Sigmoid colon (tissue), 6 donors: ENCODE measurements at regions not wholly inside any gene's neighbourhood (a gene's known extent, or its start where the extent isn't known, plus 50 kb on each side); places are given as distances from the start of the nearest gene placed in this dataset.
"Not testable (repeated sequence)": the region's sequence is repeated elsewhere in the genome, so short reads cannot be mapped to it uniquely, and the experiment has no call there.

Experiments
- DNase-seq: peaks from one replicate; pipeline ENCODE4 v3.0.0-alpha.2; 2019
- H3K27ac ChIP-seq, 4 donors: fragments of 200-600 bp; sonication (generic); one replicate each; pipeline ENCODE4 v1.5.1; 2016 to 2019; ENCODE audit warnings: mild to moderate bottlenecking in 1 of 4
- H3K27me3 ChIP-seq, 3 donors: fragments of 200-600 bp; sonication (generic); one replicate each; pipeline ENCODE4 v1.5.1; 2019; ENCODE audit warnings: mild to moderate bottlenecking in 1 of 3
- H3K36me3 ChIP-seq, 4 donors: fragments of 200-600 bp; sonication (generic); one replicate each; pipeline ENCODE4 v1.5.1; 2016 to 2019
- H3K4me1 ChIP-seq, 4 donors: fragments of 200-600 bp; sonication (generic); one replicate each; pipeline ENCODE4 v1.5.1; 2017 to 2019
- H3K4me3 ChIP-seq, 4 donors: fragments of 200-600 bp; sonication (generic); one replicate each; pipeline ENCODE4 v1.5.1; 2017 to 2019; ENCODE audit warnings: mild to moderate bottlenecking in 2 of 4, moderate library complexity in 1 of 4
- H3K9me3 ChIP-seq, 4 donors: fragments of 200-600 bp in 3 of 4; sonication (generic) in 3 of 4; one replicate each; pipeline versions ENCODE4 v1.5.1 to v1.6.1; 2013 to 2019
- CTCF ChIP-seq, 4 experiments: fragments of 450-650 bp in 3 of 4; fragments of 200-600 bp in 1 of 4; IDR thresholded peaks; one replicate each; pipeline ENCODE4 v1.5.1; 2016 to 2019; ENCODE audit warnings: antibody characterized with exemption in 4 of 4, mild to moderate bottlenecking in 3 of 4, moderate library complexity in 2 of 4
- EP300 ChIP-seq, 4 donors: sonication (generic); formaldehyde crosslinking; IDR thresholded peaks; one replicate each; pipeline ENCODE4 v1.6.1; 2017; ENCODE audit warnings: antibody characterized with exemption in 4 of 4
- POLR2A ChIP-seq, 2 donors: fragments of 450-650 bp; IDR thresholded peaks; one replicate each; pipeline ENCODE4 v1.6.1; 2016; ENCODE audit warnings: antibody characterized with exemption in 2 of 2, mild to moderate bottlenecking in 2 of 2, moderate library complexity in 2 of 2
- POLR2AphosphoS5 ChIP-seq, 4 donors: sonication (generic); formaldehyde crosslinking; IDR thresholded peaks; one replicate each; pipeline ENCODE4 v1.6.1; 2017; ENCODE audit warnings: antibody characterized with exemption in 4 of 4
- WGBS, 2 donors: extraction: QIAGEN DNeasy Blood & Tissue Kit; methylation state at CpG; one replicate each; pipeline ENCODE4 v1.1.7; 2013; 5-methylcytosine and 5-hydroxymethylcytosine counted together
- intact Hi-C: fragments of 100-400 bp; cut with DNase I; formaldehyde crosslinking; loops from one replicate; pipeline ENCODE4 v1.15.1; 2023
- donor health status: healthy with polysubstance abuse.
- donor health status: healthy.

- Histone ChIP-seq H3K4me1 (no peaks in the 10 kb centered on the region), H3K9me3 (no peaks in the 10 kb centered on the region), H3K36me3 (no peaks in the 10 kb centered on the region), H3K27me3 (no peaks in the 10 kb centered on the region), H3K4me3 (no peak overlapping the region), H3K27ac (no peak overlapping the region)
- TF ChIP-seq CTCF (IDR thresholded peaks at IDR 0.05) = no peak
- no peak for TF ChIP-seq EP300 (IDR thresholded peaks at IDR 0.05)
- no peak for TF ChIP-seq POLR2A (IDR thresholded peaks at IDR 0.05)
- no peak for TF ChIP-seq POLR2AphosphoS5 (IDR thresholded peaks at IDR 0.05)
- WGBS, 2 donors = 52 to 62% methylated on average over 2 of the region's 2 CpGs
- intact Hi-C loops = no loop called here
- DNase-seq = no peak
Measured at GRCh38 chr7:122248472-122248871, 56.1 kb downstream of the FEZF1 start.

DNA sequence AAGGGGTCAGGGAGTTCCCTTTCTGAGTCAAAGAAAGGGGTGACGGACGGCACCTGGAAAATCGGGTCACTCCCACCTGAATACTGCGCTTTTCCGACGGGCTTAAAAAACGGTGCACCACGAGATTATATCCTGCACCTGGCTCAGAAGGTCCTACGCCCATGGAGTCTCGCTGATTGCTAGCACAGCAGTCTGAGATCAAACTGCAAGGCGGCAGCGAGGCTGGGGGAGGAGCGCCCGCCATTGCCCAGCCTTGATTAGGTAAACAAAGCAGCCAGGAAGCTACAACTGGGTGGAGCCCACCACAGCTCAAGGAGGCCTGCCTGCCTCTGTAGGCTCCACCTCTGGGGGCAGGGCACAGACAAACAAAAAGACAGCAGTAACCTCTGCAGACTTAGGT, 65.8 kb downstream of the FEZF1 start:
- H3K27me3 ChIP-seq, H3K4me3 ChIP-seq, H3K27ac ChIP-seq, H3K4me1 ChIP-seq, intact Hi-C loops, DNase-seq, H3K9me3 ChIP-seq, H3K36me3 ChIP-seq: not testable (repeated sequence)
- 31 to 69% methylated on average over 14 of the region's 14 CpGs for WGBS, 2 donors

- 44 to 92% methylated on average over 13 of the region's 13 CpGs for WGBS, 2 donors
- intact Hi-C loops, H3K36me3 ChIP-seq, DNase-seq, H3K27me3 ChIP-seq, H3K4me1 ChIP-seq, H3K4me3 ChIP-seq, H3K27ac ChIP-seq, H3K9me3 ChIP-seq: not testable (repeated sequence)
Measured at GRCh38 chr7:122238297-122238696, 66.3 kb downstream of the FEZF1 start.

GRCh38 chr7:122225874-122226273, 78.7 kb downstream of the FEZF1 start:
- no peak overlapping the region for H3K4me3 ChIP-seq
- H3K27me3 ChIP-seq = no peaks in the 10 kb centered on the region
- H3K36me3 ChIP-seq = no peaks in the 10 kb centered on the region
- intact Hi-C loops = loop anchor here (10.0 kb wide), 1 partner anchor 929 kb away; no protein-coding TSS in a partner anchor
- no peak overlapping the region for H3K27ac ChIP-seq
- no peaks in the 10 kb centered on the region for H3K9me3 ChIP-seq
- 69 to 75% methylated on average over 3 of the region's 3 CpGs for WGBS, 2 donors
- no peaks in the 10 kb centered on the region for H3K4me1 ChIP-seq
- no peak for DNase-seq
- TF ChIP-seq POLR2A (IDR thresholded peaks at IDR 0.05) (no peak), EP300 (IDR thresholded peaks at IDR 0.05) (no peak), CTCF (IDR thresholded peaks at IDR 0.05) (no peak), POLR2AphosphoS5 (IDR thresholded peaks at IDR 0.05) (no peak)

GRCh38 chr7:122219253-122219865, 75.3 kb upstream of the AASS start:
- Histone ChIP-seq H3K27me3 (no peaks in the 10 kb centered on the region), H3K9me3 (no peaks in the 10 kb centered on the region), H3K36me3 (no peaks in the 10 kb centered on the region), H3K4me3 (no peak overlapping the region), H3K27ac (no peak overlapping the region), H3K4me1 (no peaks in the 10 kb centered on the region)
- DNase-seq = no peak
- intact Hi-C loops = loop anchor here (5.0 kb wide), 1 partner anchor 308 kb away; no protein-coding TSS in a partner anchor
- TF ChIP-seq CTCF (IDR thresholded peaks at IDR 0.05) (peak in 3 of 4 experiments; percentile 11 to 50 (median 32)), EP300 (IDR thresholded peaks at IDR 0.05) (no peak)

DNA sequence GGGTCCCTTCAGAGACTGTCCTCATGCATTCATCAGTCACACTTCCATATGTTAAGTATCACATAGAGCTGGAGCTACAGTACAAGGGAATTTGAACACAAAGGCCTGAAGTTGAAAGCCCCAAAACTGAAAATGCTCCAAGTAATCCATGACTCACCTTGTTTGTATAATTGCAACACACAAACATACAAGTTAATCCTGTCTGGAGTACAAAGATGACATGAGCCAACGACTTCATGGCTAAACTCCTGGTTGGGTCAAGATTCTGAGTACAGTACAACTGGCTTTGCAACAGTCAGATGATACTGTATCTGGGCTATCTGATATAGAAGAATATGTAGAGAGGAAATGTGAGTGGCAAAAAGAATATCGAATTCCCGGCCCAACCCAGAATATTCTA, 73.1 kb upstream of the AASS start:
- no peak overlapping the region for H3K27ac ChIP-seq
- H3K27me3 ChIP-seq = no peaks in the 10 kb centered on the region
- TF ChIP-seq CTCF (IDR thresholded peaks at IDR 0.05) (no peak), EP300 (IDR thresholded peaks at IDR 0.05) (no peak), POLR2AphosphoS5 (IDR thresholded peaks at IDR 0.05) (no peak), POLR2A (IDR thresholded peaks at IDR 0.05) (no peak)
- 60 to 64% methylated on average over 3 of the region's 3 CpGs for WGBS, 2 donors
- no peaks in the 10 kb centered on the region for H3K9me3 ChIP-seq
- no peaks in the 10 kb centered on the region for H3K4me1 ChIP-seq
- H3K36me3 ChIP-seq = no peaks in the 10 kb centered on the region
- H3K4me3 ChIP-seq = no peak overlapping the region
- intact Hi-C loops = loop anchor here (5.0 kb wide), 1 partner anchor 310 kb away; no protein-coding TSS in a partner anchor
- no peak for DNase-seq
